NB4 (cell line): ENCODE measurements at regions not wholly inside any gene's neighbourhood (a gene's known extent, or its start where the extent isn't known, plus 50 kb on each side); places are given as distances from the start of the nearest gene placed in this dataset.

Experiments
- DNase-seq: peaks from one replicate; pipeline ENCODE4 v3.0.0; 2010; ENCODE audit warnings: low read depth
- H3K4me3 ChIP-seq: one replicate; pipeline ENCODE4 v1.5.1; 2011; ENCODE audit warnings: mild to moderate bottlenecking, low read depth, low read length, moderate library complexity
- MYC ChIP-seq: IDR thresholded peaks from 2 replicates; pipeline ENCODE4 v1.6.1; 2011; ENCODE audit warnings: low read depth, low read length
- POLR2A ChIP-seq: IDR thresholded peaks from 2 replicates; pipeline ENCODE4 v1.6.1; 2011; ENCODE audit warnings: mild to moderate bottlenecking; ENCODE audit not compliant: insufficient read length; ENCODE audit errors: extremely low read depth
- TF ChIP-seq, protein P1 (sequence below): IDR thresholded peaks from one replicate; pipeline ENCODE4 v1.5.1; 2012; ENCODE audit warnings: low read depth, low read length
- TF ChIP-seq, protein P2 (sequence below): IDR thresholded peaks from 2 replicates; pipeline ENCODE4 v1.6.1; 2011; ENCODE audit warnings: low read depth, low read length

DNA sequence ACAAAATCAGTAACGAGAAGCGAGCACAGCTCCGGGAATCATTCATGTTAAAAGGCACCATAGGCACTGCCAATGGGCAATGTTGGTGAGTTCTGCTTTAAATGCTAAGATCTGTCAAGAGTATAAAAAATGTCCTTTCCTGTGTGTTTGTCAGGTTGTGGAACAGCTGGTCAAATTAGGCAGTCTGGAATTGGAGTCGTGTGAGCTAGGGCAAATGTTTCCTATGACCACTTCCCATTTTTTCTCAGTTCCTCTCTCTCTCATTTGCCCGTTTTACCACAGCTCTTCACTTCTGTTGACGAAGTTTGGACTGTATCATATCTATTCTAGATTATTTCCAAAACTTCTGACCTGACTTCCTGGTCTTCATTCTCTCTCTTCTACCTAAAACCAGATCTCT lies 60.8 kb upstream of the GOLIM4 start:
- TF ChIP-seq, protein P1, sequence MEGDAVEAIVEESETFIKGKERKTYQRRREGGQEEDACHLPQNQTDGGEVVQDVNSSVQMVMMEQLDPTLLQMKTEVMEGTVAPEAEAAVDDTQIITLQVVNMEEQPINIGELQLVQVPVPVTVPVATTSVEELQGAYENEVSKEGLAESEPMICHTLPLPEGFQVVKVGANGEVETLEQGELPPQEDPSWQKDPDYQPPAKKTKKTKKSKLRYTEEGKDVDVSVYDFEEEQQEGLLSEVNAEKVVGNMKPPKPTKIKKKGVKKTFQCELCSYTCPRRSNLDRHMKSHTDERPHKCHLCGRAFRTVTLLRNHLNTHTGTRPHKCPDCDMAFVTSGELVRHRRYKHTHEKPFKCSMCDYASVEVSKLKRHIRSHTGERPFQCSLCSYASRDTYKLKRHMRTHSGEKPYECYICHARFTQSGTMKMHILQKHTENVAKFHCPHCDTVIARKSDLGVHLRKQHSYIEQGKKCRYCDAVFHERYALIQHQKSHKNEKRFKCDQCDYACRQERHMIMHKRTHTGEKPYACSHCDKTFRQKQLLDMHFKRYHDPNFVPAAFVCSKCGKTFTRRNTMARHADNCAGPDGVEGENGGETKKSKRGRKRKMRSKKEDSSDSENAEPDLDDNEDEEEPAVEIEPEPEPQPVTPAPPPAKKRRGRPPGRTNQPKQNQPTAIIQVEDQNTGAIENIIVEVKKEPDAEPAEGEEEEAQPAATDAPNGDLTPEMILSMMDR: no peak
- no peak for TF ChIP-seq MYC
- H3K4me3 ChIP-seq: no peak overlapping the region
- DNase-seq: peak; percentile 47

DNA sequence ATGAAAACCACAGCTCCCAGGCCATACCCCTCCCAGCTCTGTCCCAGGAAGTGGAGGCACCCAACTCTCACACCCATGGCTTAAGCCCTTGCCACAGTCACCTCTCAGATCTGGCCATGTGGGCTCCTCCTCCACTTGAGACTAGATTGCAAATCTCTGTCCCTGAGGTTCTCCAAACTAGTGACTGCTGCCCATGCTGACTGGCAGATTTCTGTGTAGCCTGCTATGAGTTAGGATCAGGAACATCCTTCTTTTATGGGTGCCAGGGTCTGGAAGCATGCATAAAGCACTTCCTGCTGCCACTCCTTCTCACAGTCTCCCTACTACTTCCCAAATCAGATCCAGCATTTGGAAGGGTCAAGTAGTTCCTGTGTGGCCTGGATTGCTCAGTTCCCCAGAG lies 59.6 kb upstream of the GOLIM4 start:
- peak; percentile 5 for DNase-seq
- no peak for TF ChIP-seq MYC
- no peak for TF ChIP-seq POLR2A
- TF ChIP-seq, protein P1: no peak
- TF ChIP-seq, protein P2, sequence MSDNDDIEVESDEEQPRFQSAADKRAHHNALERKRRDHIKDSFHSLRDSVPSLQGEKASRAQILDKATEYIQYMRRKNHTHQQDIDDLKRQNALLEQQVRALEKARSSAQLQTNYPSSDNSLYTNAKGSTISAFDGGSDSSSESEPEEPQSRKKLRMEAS: no peak

DNA sequence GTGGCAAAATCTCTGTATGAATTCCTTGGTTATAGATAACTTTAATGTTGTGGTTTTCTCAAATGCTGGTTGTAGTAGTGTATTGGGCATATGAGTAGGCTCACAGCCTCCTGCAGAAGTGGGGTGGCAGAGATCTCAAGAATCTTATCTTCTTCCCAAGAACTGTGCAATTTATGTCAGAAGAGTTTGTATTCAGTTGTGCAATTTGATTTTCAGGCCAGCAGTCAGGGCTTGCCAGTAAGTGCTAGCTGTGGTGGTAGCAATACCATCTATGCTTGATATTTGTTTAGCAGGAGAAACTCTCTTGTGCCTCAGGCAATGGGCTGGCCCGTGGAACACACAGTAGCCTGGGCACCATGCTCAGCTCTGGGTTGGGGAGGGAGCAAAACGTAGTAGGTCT lies 58.4 kb upstream of the GOLIM4 start:
- no peak for DNase-seq
- no peak overlapping the region for H3K4me3 ChIP-seq
- TF ChIP-seq POLR2A (no peak), MYC (no peak)

More for the DNA sequence above, 59.6 kb upstream of the GOLIM4 start:
- no peak overlapping the region for H3K4me3 ChIP-seq

DNA sequence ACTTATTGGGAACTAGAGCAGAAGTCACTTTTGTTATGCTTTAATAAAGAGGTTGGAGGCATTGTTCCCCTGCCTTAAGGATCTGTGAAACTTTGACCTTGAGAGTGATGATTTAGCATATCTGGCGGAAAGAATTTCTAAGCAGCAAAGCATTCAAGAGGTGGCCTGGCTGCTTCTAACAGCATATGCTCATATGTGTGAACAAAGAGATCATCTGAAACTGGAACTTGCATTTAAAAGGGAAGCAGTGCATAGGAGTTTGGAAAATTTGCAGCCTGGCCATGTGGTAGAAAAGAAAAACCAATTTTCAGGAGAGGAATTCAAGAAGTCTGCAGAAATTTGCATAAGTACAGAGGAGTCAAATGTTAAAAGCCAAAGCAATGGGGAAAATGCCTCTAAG lies 56.4 kb upstream of the GOLIM4 start:
- no peak for DNase-seq
- H3K4me3 ChIP-seq: no peak overlapping the region
- TF ChIP-seq, protein P2: no peak
- TF ChIP-seq, protein P1: no peak
- no peak for TF ChIP-seq POLR2A
- no peak for TF ChIP-seq MYC
